Mesenchymal stem cell (in vitro differentiated cells and primary cell): ENCODE measurements at regions not wholly inside any gene's neighbourhood (a gene's known extent, or its start where the extent isn't known, plus 50 kb on each side); places are given as distances from the start of the nearest gene placed in this dataset.

Experiments used
- DNase-seq: peaks from one replicate; pipeline ENCODE4 v3.0.0-alpha.2; 2013
- H2AFZ ChIP-seq: one replicate; pipeline ENCODE4 v1.6.1; 2013; ENCODE audit warnings: low read depth, mild to moderate bottlenecking, control low read depth, inconsistent platforms, low read length, moderate library complexity
- H2AK5ac ChIP-seq: 2 replicates; pipeline ENCODE4 v1.6.1; 2013; ENCODE audit warnings: low read length, moderate library complexity, mild to moderate bottlenecking, inconsistent platforms; ENCODE audit not compliant: severe bottlenecking
- H2BK120ac ChIP-seq: one replicate; pipeline ENCODE4 v1.6.1; 2013; ENCODE audit warnings: low read depth, mild to moderate bottlenecking, inconsistent platforms, low read length, moderate library complexity
- H2BK12ac ChIP-seq, 2 experiments: one replicate each; pipeline ENCODE4 v1.6.1; 2013; ENCODE audit warnings: inconsistent platforms in 2 of 2, low read length in 2 of 2, mild to moderate bottlenecking in 2 of 2, moderate library complexity in 2 of 2, control low read depth in 1 of 2
- H2BK15ac ChIP-seq: one replicate; pipeline ENCODE4 v1.6.1; 2013; ENCODE audit warnings: mild to moderate bottlenecking, low read depth, inconsistent platforms; ENCODE audit not compliant: poor library complexity, severe bottlenecking
- H2BK5ac ChIP-seq: 2 replicates; pipeline ENCODE4 v1.6.1; 2013; ENCODE audit warnings: low read depth, mild to moderate bottlenecking, low read length, control low read depth, inconsistent platforms; ENCODE audit not compliant: poor library complexity, severe bottlenecking
- H3K14ac ChIP-seq, 2 experiments: one replicate each; pipeline ENCODE4 v1.6.1; 2013; ENCODE audit warnings: inconsistent platforms in 2 of 2, low read length in 2 of 2, control low read depth in 1 of 2, mild to moderate bottlenecking in 1 of 2, moderate library complexity in 1 of 2
- H3K18ac ChIP-seq, 2 experiments: one replicate each; pipeline ENCODE4 v1.6.1; 2013; ENCODE audit warnings: inconsistent platforms in 2 of 2, low read length in 2 of 2, control low read depth in 1 of 2, low read depth in 1 of 2, mild to moderate bottlenecking in 1 of 2
- H3K23ac ChIP-seq, 2 experiments: one replicate each; pipeline ENCODE4 v1.6.1; 2013; ENCODE audit warnings: inconsistent platforms in 2 of 2, low read length in 2 of 2, mild to moderate bottlenecking in 2 of 2, moderate library complexity in 2 of 2, control low read depth in 1 of 2
- H3K27ac ChIP-seq: 2 replicates; pipeline ENCODE4 v1.5.1; 2013; ENCODE audit warnings: mild to moderate bottlenecking, moderate library complexity, low read length, control low read depth, inconsistent platforms; ENCODE audit not compliant: poor library complexity, severe bottlenecking
- H3K27me3 ChIP-seq, 2 experiments: 2 replicates each; pipeline versions ENCODE4 v1.6.1 to v1.7.0; 2013; ENCODE audit warnings: low read length in 2 of 2, mild to moderate bottlenecking in 2 of 2, moderate library complexity in 2 of 2, control low read depth in 1 of 2, inconsistent platforms in 1 of 2; ENCODE audit not compliant: control insufficient read depth in 1 of 2, insufficient read depth in 1 of 2
- H3K36me3 ChIP-seq, 2 experiments: 2 replicates each; pipeline versions ENCODE4 v1.6.1 to v1.7.0; 2013; ENCODE audit warnings: low read length in 2 of 2, control low read depth in 1 of 2, inconsistent platforms in 1 of 2, low read depth in 1 of 2, mild to moderate bottlenecking in 1 of 2; ENCODE audit not compliant: insufficient read depth in 2 of 2, control insufficient read depth in 1 of 2
- H3K4ac ChIP-seq, 2 experiments: one replicate each; pipeline ENCODE4 v1.6.1; 2013; ENCODE audit warnings: inconsistent platforms in 2 of 2, low read length in 2 of 2, mild to moderate bottlenecking in 2 of 2, moderate library complexity in 2 of 2, control low read depth in 1 of 2, low read depth in 1 of 2
- H3K4me1 ChIP-seq: 2 replicates; pipeline ENCODE4 v1.6.1; 2013; ENCODE audit warnings: low read depth, low read length, control low read depth; ENCODE audit not compliant: control insufficient read depth, insufficient read depth
- H3K4me2 ChIP-seq: 2 replicates; pipeline ENCODE4 v1.6.1; 2013; ENCODE audit warnings: low read length, mild to moderate bottlenecking, inconsistent platforms; ENCODE audit not compliant: poor library complexity, severe bottlenecking
- H3K4me3 ChIP-seq, 2 experiments: 2 replicates each; pipeline versions ENCODE4 v1.5.1 to v1.7.0; 2013; ENCODE audit warnings: low read length in 2 of 2, mild to moderate bottlenecking in 2 of 2, control low read depth in 1 of 2, low read depth in 1 of 2; ENCODE audit not compliant: insufficient read depth in 1 of 2
- H3K79me1 ChIP-seq: replicated peaks from 2 replicates; pipeline ENCODE4 v1.6.1; 2013; ENCODE audit warnings: mild to moderate bottlenecking, control low read depth, low read length, inconsistent platforms; ENCODE audit not compliant: poor library complexity, severe bottlenecking
- H3K9ac ChIP-seq: 2 replicates; pipeline ENCODE4 v1.7.0; 2013; ENCODE audit warnings: mild to moderate bottlenecking, low read length, moderate library complexity
- H3K9me3 ChIP-seq: 2 replicates; pipeline ENCODE4 v1.7.0; 2013; ENCODE audit warnings: mild to moderate bottlenecking, low read length; ENCODE audit not compliant: control insufficient read depth
- H4K8ac ChIP-seq: one replicate; pipeline ENCODE4 v1.6.1; 2013; ENCODE audit warnings: inconsistent platforms, mild to moderate bottlenecking, low read length, moderate library complexity
- H4K91ac ChIP-seq: one replicate; pipeline ENCODE4 v1.6.1; 2013; ENCODE audit warnings: mild to moderate bottlenecking, low read length, inconsistent platforms
- WGBS: methylation state at CpG from one replicate; pipeline ENCODE4 v1.1.7; 2013; ENCODE audit warnings: mixed read lengths; 5-methylcytosine and 5-hydroxymethylcytosine counted together

- Histone ChIP-seq H2BK12ac (no peak overlapping the region), H2BK120ac (no peak overlapping the region), H4K8ac (no peak overlapping the region), H3K14ac (no peak overlapping the region), H3K9me3 (no peaks in the 10 kb centered on the region), H3K4me3 (no peak overlapping the region), H2AK5ac (no peak overlapping the region), H3K18ac (no peak overlapping the region), H2AFZ (no peak overlapping the region), H3K23ac (no peak overlapping the region), H3K4me1 (no peaks in the 10 kb centered on the region), H3K4me2 (no peak overlapping the region), H2BK5ac (no peak overlapping the region), H3K79me1 (no peaks in the 10 kb centered on the region), H3K27me3 (no peaks in the 10 kb centered on the region), H3K36me3 (no peaks in the 10 kb centered on the region), H3K4ac (no peak overlapping the region), H2BK15ac (no peak overlapping the region), H4K91ac (no peak overlapping the region), H3K27ac (no peak overlapping the region), H3K9ac (no peak overlapping the region)
- no CpG with 5 or more reads among the region's 1 CpG for WGBS
- no peak for DNase-seq
These were observed 115.0 kb upstream of the ARHGAP20 start for GRCh38 chr11:110827276-110827675.

GRCh38 chr11:110824912-110825620 is 112.8 kb upstream of the ARHGAP20 start:
- WGBS = 94% methylated on average over 2 of the region's 3 CpGs
- H4K8ac ChIP-seq = no peak overlapping the region
- no peaks in the 10 kb centered on the region for H3K79me1 ChIP-seq
- no peak overlapping the region for H3K4ac ChIP-seq
- no peak overlapping the region for H3K27ac ChIP-seq
- no peak overlapping the region for H3K9ac ChIP-seq
- H3K4me1 ChIP-seq = no peaks in the 10 kb centered on the region
- no peak overlapping the region for H4K91ac ChIP-seq
- H3K4me2 ChIP-seq = no peak overlapping the region
- H2BK15ac ChIP-seq = no peak overlapping the region
- no peak overlapping the region for H2BK120ac ChIP-seq
- no peak overlapping the region for H3K18ac ChIP-seq
- H2AFZ ChIP-seq = no peak overlapping the region
- no peak overlapping the region for H2BK12ac ChIP-seq
- H3K14ac ChIP-seq = no peak overlapping the region
- no peak overlapping the region for H3K4me3 ChIP-seq
- H3K9me3 ChIP-seq = no peaks in the 10 kb centered on the region
- H2BK5ac ChIP-seq = no peak overlapping the region
- H2AK5ac ChIP-seq = no peak overlapping the region
- H3K36me3 ChIP-seq = no peaks in the 10 kb centered on the region
- no peak overlapping the region for H3K23ac ChIP-seq
- DNase-seq = no peak
- no peaks in the 10 kb centered on the region for H3K27me3 ChIP-seq

- Histone ChIP-seq H2BK15ac (no peak overlapping the region), H3K9ac (no peak overlapping the region), H3K4ac (no peak overlapping the region), H3K79me1 (no peaks in the 10 kb centered on the region), H2BK5ac (no peak overlapping the region), H3K23ac (no peak overlapping the region), H3K4me3 (no peak overlapping the region), H3K4me1 (no peaks in the 10 kb centered on the region), H2AK5ac (no peak overlapping the region), H3K27ac (no peak overlapping the region), H3K18ac (no peak overlapping the region), H2BK12ac (no peak overlapping the region), H2AFZ (no peak overlapping the region), H3K36me3 (no peaks in the 10 kb centered on the region), H3K9me3 (no peaks in the 10 kb centered on the region), H4K8ac (no peak overlapping the region), H2BK120ac (no peak overlapping the region), H3K4me2 (no peak overlapping the region), H3K27me3 (no peaks in the 10 kb centered on the region), H4K91ac (no peak overlapping the region), H3K14ac (no peak overlapping the region)
- peak; percentile 20 for DNase-seq
- 67% methylated on average over 5 of the region's 6 CpGs for WGBS
These were observed 105.9 kb upstream of the ARHGAP20 start for GRCh38 chr11:110818032-110818687.

- DNase-seq = no peak
- Histone ChIP-seq H3K14ac (no peak overlapping the region), H3K9me3 (no peaks in the 10 kb centered on the region), H3K36me3 (no peaks in the 10 kb centered on the region), H2BK5ac (no peak overlapping the region), H3K23ac (no peak overlapping the region), H2AFZ (no peak overlapping the region), H3K79me1 (no peaks in the 10 kb centered on the region), H3K27ac (no peak overlapping the region), H2AK5ac (no peak overlapping the region), H2BK15ac (no peak overlapping the region), H2BK12ac (no peak overlapping the region), H3K4me1 (no peaks in the 10 kb centered on the region), H4K8ac (no peak overlapping the region), H4K91ac (no peak overlapping the region), H3K9ac (no peak overlapping the region), H3K27me3 (no peaks in the 10 kb centered on the region), H2BK120ac (no peak overlapping the region), H3K18ac (no peak overlapping the region), H3K4me2 (no peak overlapping the region), H3K4ac (no peak overlapping the region), H3K4me3 (no peak overlapping the region)
- WGBS = 73% methylated on average over 5 of the region's 5 CpGs
These were observed 100.0 kb upstream of the ARHGAP20 start for GRCh38 chr11:110812086-110812733.
